ENCODE measurements at regions not wholly inside any gene's neighbourhood (a gene's known extent, or its start where the extent isn't known, plus 50 kb on each side); places are given as distances from the start of the nearest gene placed in this dataset.

DNA sequence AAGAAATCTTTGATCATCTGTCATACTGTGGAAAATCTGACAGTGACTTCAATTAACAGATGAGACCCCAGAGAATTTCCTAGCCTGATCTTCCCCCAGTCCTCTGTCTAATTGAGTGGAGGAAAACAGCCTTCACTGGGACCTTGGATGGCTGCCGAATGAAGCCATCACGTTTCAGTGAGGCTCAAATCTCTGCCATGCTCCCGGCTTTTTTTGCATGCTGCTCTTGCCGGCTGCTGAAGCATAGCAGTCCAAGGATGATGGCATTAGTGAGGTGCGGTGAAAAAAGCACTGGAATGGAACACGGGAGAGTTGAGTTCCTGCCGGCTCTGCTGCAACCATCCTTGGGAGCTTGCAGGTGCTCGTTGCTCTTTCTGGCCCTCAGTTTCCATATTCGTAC, 430.5 kb downstream of the SLC4A3 start:
- no peak for DNase-seq (ENCODE audit: low read depth)

DNA sequence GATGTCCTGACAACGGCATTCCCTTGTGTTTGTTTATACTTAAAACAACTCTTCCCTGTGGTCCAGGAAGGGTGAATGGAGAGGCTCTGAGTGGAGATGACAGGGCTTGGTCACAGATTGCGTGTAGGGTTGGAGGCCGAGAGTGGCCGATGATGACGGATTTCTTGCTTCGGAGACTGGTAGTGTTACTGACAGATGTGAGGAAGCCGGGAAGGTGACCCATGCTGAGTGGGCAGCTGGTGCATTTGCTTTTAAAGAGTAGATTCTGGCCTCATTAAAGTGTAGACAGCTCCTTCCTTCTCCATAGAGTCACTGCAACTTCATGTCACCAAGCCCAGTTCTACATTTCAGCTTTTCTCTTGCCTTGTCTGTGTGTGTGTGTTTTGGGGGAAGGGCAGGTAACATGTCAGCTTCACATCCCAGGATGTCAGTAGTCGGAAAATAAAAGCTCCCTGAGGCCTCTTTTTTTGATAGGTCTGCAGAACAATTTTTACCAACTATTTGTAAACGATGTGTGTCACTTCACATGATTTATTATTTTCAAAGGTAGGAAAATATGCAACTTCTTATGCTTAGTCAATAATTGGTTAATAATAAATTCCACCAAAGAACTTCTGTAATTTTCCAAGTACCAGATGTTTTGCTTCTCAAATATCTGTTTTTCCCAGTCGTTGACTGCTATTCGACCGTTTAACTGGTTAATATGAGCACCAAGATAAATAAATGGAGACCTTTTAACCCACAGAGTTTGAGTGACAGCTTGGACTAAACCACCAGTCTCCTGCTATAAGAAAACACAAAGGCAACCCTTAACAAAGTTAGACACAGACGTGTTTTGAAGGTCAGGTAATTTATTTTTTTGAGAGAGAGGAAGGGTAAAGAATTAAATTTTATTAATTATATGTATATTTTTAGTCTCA, 436.9 kb downstream of the SLC4A3 start:
- DNase-seq (ENCODE audit: low read depth): no peak

DNA sequence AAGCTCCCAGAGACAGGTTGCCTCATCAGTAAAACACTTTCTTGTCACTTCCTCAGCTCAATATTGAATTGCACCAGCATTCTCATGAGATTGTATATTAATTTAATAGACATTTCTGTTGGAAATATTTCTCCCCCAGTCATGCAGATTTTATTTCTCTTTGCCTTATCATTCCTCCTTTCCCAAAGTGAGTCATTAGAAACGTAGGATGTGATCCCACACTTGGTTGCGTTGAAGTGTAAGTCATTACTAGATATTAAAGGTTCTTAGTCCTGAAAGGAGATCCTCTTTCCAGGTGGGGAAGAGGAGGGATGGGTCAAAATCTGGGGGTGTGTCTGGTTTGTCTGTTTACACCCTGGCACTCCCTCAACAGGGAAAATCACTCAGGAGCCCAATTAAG, 438.2 kb downstream of the SLC4A3 start:
- DNase-seq (ENCODE audit: low read depth): no peak

DNA sequence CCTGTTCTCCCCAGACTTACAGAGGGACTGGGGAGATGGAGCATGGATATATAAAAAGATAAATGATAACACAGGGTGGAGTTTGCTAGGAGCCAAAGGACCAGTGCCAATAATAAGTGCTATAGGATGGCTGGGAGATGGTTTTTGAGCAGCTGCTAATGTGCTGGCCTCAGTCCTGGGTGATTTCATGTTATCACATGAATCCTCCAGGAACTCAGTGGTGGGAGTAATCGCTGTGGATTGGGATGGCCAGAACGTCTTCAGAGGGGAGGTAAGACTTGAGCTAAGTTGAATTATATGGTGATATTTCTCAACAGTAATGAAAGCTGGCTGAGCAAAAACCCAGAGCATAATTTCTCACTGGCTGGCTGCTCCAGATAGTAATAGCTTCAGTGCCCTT, 441.4 kb downstream of the SLC4A3 start:
- DNase-seq (ENCODE audit: low read depth): no peak

DNA sequence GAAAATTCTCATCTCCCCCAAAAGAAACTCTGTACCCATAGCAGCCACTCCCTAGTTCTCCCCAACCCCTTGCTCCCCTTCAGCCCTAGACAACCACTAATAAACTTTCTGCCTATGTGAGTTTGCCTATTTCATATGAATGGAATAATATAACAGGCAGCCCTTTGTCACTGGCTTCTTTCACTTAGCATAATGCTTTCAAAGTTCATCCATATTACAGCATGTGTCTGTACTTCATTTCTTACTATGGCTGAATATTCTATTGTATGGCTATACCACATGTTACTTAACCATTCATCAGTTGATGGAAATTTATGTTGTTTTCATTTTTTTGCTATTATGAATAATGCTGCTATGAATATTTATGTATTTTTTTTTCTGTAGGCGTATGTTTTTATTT, 442.9 kb downstream of the SLC4A3 start:
- DNase-seq (ENCODE audit: low read depth): no peak

DNA sequence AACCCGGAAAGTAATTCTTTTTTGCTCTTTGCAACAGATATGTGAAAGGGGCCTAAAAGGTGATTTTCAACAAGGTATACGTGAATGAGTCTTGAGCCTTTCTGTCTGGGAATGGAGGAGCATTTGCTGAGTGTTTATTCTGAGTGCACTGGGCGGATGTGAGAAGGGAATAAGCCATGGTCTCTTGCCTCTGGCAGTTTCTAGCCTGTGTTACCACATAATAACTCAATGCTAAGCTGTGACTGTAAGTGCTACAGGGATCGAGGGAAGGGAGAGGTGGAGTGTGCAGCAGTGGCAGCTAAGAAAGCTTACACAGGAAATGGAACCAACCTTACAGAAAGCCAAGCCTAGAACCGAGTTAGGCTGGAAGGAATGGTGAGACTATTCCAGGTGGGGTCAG, 444.3 kb downstream of the SLC4A3 start:
- no peak for DNase-seq (ENCODE audit: low read depth)

DNA sequence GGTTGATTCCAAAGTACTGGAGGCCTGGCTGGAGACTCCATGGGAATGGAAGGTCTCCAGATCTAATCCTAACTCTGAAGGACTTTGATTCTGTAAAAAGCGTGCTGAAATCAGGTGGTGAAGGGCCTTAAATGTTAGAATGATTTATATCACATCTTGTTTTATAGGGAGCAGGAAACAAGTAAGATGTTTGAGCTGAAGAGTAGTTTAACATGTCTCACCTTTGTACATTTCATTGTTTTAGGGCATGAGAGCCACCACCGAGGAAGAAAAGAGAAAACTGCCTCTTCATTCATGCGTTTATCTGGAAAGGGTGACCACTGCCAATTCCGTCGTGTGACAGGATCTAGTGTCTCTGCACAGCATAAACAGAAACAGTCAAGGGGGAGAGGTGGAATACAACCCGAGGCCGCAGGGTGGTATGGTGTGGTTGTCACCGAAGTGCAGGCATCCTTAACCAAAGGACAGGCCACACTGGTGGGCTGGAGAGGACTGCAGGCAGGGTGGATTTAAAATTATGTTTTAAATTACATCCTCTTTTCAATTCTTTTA, 445.3 kb downstream of the SLC4A3 start:
- DNase-seq (ENCODE audit: low read depth): no peak

DNA sequence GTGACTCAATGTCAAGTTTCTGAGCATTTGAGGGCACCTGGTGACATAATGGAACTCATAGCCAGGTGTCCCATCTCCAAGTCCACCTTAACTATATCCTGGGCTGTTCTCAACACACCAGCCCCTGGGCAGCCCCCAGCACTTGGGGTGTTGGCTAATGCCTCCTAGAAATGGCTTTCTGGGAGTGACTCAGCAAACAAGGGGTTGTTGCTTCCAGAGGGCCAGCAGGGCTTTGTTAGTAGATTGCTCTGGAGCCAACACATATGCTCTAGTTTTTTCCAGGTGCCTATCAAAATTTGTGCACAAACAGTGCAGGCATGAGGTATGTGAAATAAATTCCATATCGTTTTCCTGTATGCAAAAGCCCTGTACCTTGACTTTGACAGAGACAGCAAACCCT, 448.4 kb downstream of the SLC4A3 start:
- no peak for DNase-seq (ENCODE audit: low read depth)

DNA sequence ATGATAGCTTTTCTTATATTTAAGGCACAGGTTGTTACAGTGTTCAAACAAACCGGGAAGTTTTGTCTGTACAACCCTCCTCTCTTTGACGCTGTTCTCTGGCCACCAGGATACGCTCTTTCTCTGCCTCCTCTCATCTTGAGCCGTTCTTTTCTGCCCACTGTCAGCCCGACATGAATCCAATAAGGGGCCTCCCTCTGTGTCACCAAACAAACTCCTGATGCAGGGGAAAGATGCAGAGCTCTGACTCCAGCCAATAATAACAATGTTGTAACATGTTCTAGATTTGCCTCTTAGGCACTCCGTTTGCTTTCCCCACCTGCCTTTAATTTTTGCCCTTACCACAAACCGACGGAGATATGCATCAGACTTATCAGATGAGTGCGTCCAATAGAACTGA, 449.3 kb downstream of the SLC4A3 start:
- peak; percentile 91 for DNase-seq (ENCODE audit: low read depth)

DNA sequence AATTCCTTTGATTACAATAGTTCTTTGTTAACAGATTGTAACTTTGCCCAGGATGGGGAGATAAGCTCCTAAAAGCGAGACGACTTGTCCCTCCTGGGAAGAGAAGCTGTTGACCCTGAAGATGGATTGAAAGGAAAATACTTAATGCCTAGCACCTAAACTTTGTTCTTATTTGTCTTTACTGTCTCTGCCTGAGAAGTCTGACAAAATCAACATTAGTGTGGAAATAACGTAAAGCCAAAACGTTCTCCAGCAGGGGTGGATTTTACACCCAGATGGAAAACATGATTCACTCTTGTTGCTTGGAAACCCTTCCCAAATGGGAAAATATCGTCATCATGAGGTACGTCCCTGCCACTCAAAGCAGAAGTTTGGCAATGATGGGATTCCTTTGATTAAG, 450.1 kb downstream of the SLC4A3 start:
- DNase-seq (ENCODE audit: low read depth): peak; percentile 88

DNA sequence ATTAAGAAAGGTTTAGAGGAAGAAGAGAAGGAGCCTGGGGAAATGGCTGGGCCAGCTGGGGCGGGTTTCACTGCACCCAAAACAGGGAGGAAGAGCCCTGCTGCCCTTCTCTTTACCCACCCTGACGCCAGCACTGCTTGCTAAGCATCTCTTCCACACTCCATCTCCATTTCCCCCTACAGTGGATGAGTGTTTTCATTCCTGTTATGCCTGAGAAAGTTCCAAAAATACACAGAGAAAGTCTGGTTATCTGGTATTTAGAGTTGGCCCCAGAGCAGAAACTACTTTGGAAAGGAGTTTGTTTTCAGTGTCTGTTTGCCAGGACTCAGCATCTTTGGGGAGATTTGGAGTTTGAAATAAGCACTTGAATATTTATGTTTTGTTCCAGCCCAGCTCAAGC, 451.0 kb downstream of the SLC4A3 start:
- DNase-seq (ENCODE audit: low read depth): peak; percentile 76

DNA sequence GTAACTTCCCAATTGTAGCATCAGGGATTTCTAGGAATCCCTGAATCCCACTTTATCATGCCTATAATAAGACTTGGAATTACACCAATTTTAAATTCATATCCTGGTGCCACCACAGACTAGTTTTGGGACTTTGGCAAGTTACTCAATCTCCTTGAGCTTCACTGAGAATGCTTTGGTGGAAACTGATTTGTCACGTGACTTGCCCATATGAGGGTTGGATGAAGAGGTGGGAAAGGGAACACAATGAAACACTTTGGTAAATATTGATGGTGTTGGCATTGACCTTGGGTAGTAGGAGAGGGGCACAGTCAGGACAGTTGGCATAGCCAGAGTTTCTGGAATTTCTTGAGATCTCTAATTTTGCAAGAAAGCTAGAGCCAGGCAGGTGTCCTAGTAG, 452.2 kb downstream of the SLC4A3 start:
- DNase-seq (ENCODE audit: low read depth): no peak

DNA sequence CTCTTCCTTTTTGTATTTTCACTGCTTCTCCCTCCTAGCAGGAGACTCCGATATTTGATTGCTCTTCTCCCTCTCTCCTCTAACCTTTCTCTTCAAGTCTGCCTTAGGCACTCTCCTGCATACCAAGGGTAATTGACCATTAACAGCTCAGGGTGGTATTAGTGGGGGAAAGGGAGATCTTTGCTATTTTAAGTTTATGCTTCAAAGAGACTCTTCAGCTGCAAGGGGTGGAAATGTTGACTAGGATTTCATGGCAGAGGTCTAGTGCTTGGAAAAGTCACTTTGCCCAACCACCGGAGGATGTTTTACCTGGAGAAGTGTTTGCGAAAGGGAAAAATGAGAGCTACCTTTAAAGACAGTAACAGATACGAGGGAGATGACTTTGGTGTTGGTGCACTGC, 453.7 kb downstream of the SLC4A3 start:
- DNase-seq (ENCODE audit: low read depth): no peak

DNA sequence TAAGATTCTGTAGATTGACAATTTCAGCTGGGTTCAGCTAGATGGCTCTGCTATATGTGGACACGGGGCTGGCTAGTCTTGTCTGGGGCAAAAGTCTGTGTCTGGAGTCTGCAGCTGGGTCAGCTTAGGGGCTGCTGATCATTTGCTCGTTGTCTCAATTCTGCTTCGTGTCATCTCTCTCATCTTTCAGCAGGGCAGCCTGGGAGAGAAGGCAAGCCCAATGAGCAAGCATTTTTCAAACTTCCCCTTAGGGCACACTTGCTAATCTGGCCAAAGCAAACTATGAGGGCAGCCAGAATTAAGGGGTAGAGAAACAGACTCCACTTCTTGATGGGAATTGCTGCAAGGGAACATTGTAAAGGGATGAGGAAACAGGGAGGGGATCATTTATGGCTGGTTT, 462.6 kb downstream of the SLC4A3 start:
- DNase-seq (ENCODE audit: low read depth): peak; percentile 86

DNA sequence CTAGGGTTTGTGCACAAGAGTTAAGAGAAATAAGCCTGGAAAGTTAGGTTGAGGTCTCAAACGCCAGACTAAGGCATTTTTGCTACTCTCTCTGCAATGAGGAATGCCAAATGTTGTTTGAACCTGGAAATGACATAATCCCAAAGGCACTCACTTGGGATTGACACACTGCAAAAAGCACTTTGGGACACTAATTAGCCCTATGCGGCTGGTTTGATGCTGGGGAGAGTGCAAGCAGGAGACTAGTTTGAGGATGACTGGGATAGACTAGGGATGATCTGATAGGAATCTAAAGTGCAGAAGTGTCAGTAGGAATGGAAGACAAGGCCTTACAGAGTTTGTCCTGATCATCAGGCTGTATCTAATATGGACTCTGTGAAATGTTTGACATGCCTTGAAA, 469.0 kb downstream of the SLC4A3 start:
- DNase-seq (ENCODE audit: low read depth): no peak

DNA sequence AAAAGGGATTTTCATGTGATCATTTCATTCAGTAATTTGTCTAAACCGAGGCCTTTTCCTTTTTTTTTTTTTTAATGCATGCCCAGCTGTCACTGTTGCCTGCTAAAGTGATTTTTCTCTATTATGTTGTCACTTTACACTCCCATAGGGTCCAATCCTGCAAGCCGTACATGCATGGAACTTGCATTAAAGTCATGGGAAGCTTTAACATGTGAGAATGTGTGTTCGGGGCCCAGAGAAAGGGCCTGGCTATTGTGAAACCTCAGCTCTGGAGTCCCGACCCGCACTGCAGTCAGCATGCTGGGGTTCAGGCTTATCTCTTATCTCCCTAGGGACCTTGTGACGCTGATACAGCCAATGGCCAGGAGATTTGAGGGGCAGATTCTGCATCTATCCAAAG, 474.6 kb downstream of the SLC4A3 start:
- no peak for DNase-seq (ENCODE audit: low read depth)

DNA sequence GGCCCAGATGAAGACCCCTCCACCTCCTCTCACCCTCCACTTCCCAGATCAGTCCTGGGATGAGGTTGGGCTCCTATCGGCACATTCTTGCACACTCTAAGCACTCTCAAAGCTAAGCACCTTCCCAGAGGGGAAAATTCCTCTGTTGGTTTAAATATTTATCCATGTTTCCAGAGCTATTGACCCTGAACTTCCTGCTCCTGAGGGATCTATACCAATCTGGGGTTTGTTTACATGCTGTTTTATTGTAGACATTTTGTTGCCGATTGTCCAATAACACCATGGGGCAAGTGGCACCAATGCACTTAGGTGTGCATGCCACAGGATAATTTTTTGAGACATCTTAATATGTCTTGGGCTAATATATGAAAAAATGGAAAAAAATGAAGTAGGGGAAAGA, 476.2 kb downstream of the SLC4A3 start:
- no peak for DNase-seq (ENCODE audit: low read depth)

DNA sequence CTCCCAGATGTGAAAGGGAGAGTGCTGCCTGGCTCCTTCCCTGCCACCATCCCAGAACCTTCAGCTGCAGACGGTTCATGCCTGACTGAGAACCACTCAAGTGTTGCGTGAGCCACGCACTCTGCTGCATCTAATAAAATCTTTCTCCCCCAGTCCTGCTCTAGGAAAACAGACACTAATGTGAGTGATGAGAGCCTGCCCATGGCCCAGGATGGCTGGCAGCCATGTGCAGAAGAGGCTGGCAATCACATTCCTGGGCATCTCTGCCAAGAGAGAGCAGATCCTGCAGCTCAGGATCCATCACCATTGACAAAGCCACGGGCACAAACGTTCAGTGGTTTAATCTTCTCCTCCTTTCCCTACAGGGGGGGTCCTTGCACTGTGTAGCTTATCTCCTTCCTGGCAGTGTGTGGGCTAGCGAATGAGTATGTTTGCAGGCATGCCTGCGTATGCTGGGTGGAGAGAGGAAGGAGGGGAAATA, 477.5 kb downstream of the SLC4A3 start:
- DNase-seq (ENCODE audit: low read depth): peak; percentile 70

DNA sequence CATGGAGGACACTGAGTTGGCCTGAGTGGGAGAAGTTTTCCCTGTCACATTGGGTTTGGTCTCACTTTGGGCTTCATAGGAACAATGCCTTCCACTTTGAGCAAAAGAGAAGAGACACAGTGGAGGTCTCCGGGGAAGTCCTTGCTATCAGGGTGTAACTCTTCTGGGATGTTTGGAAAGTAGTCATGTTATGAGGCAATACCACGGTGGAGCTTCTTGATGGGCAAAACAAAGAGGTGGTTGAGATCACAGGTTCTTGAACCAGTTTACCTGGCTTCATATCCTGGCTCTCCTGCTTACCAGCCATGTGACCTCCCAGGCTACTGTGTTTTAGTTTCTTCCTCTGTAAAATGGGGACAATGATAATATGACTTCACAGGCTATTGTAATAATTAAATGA, 478.6 kb downstream of the SLC4A3 start:
- no peak for DNase-seq (ENCODE audit: low read depth)

DNA sequence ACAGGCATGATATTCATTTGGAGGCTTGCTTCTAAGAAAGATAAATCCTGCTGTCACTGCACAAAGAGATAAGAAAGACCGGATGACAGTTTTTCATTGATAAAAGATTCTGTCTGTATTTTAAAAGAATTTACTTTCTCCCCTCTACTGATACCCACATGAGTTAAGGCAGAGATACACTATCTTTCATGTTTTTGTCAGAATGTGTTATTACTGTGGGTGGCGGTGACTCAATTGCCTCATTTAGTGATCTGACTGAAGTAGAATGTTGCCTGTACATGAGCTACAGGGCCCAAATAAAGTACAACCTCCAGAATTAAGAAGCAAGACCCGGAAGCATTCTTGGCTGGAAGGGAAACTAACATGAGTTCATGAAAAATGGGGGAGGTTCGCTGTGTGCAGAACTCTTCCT, 480.0 kb downstream of the SLC4A3 start:
- no peak for DNase-seq (ENCODE audit: low read depth)

DNA sequence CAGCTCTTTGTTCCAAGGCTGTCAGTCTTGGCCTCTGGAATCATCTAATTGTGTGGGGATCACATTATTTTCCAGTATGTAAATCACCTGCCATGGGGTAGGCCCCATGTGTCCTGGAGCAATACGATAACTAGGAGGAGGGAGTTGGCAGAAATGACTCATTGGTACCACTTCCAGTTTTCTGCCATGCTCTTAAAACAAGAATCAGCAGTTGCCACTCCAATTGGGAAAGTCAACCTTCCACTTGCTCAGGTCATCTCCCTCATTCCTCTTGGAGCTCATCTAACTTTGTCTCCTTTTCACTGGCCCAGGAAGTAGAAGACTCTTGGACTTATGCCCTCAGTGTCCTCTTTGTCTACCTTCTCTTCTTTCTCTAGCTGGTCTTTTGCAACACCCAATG, 487.0 kb downstream of the SLC4A3 start:
- DNase-seq (ENCODE audit: low read depth): no peak

DNA sequence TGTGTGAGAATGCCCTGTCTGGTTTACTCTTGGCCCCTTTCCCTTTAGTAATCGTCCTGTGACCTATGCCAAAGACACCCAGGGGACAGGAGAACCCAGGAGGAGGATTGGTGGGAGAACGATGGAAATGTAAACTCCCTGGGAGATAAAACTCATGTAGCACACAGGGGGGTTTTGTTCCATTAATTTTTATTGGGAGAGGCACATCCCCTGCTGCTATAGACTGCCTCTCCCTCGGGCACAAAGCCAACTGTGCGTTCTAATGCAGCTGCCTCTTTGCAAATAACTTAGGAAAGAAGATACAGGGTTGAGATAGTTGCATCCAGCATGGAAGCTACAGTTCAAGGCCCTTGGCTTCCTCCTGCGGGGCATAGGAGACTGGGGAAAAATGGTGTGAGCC, 489.6 kb downstream of the SLC4A3 start:
- no peak for DNase-seq (ENCODE audit: low read depth)

DNA sequence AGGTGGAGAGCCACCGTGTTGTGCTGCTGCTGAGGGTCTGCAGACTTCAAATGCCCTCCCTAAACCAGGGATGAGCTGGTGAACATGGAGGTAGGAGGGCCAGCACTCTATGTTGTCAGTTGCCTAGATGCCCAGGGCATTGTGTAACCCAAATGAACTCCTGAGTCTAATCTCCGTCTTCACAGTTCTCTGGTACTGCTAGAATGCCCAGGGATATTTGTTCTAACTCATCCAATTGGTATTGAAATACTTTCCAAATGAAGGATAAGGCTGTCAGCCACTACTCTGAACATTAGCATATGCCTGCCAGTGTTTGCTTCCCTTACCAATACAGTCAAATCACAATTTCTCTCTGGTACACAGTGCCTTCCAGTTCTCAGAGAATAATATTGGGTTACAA, 492.6 kb downstream of the SLC4A3 start:
- DNase-seq (ENCODE audit: low read depth): no peak

DNA sequence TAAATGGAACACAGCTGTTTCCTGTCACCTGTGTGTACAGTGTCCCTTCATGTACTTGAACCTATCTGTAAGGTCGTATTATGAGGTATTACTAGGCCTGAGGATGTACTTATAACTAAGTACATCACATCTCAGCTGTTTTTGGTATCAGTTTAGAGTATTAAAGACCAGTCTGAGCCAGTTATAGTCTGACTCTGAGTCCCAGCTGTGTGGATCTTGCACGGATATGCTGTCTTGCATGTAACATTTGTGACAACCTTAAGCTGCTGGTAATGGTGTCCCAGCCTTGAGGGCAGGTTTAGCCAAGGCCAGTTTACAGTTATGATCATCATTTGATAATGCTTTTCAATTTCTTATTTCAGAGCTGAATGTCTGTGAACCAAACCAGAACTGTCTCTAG, 496.3 kb downstream of the SLC4A3 start:
- no peak for DNase-seq (ENCODE audit: low read depth)
